ENCODE measurements at regions not wholly inside any gene's neighbourhood (a gene's known extent, or its start where the extent isn't known, plus 50 kb on each side); places are given as distances from the start of the nearest gene placed in this dataset.

- H4K91ac ChIP-seq (ENCODE audit: insufficient read depth, low read depth, low read length), result no peak overlapping the region
- no peak overlapping the region for H4K8ac ChIP-seq (ENCODE audit: low read depth in 2 of 2, low read length in 2 of 2)
- H3K9me1 ChIP-seq (ENCODE audit: insufficient read depth, low read length), result no peaks in the 10 kb centered on the region
- no peak overlapping the region for H3K18ac ChIP-seq (ENCODE audit: low read depth, low read length)
- DNase-seq (no peak), ATAC-seq (ENCODE audit: low read depth) (no peak)
- H2AK9ac ChIP-seq (replicated peaks; ENCODE audit: low read depth, low read length, poor library complexity), result no peak overlapping the region
- H2BK15ac ChIP-seq (ENCODE audit: low read depth, low read length), result no peak overlapping the region
- intact Hi-C loops (cut with micrococcal nuclease) (no loop called here), dilution Hi-C loops (cut with HindIII; ENCODE audit: low sequenced_read_pairs, unreplicated experiment) (no loop called here), in situ Hi-C loops (cut with MboI; ENCODE audit: low sequenced_read_pairs) (no loop called here)
- no peak overlapping the region for H2BK5ac ChIP-seq (ENCODE audit: low read depth, low read length, poor library complexity, severe bottlenecking)
- H2AFZ ChIP-seq (replicated peaks; ENCODE audit: low read length, poor library complexity), result no peak overlapping the region
- no peaks in the 10 kb centered on the region for H3K79me1 ChIP-seq (ENCODE audit: low read depth in 1 of 2, low read length in 2 of 2)
- no peak overlapping the region for H2AK5ac ChIP-seq (ENCODE audit: low read depth, low read length)
- no peak overlapping the region for H2BK120ac ChIP-seq (ENCODE audit: low read depth, low read length)
- peaks cover 12% of the 10 kb centered on the region for H3K9me3 ChIP-seq (ENCODE audit: control insufficient read depth, insufficient read depth, low read length)
- POLR2A ChIA-PET (ENCODE audit: unreplicated experiment), result no interaction called here
- WGBS, 2 experiments (ENCODE audit: extremely low coverage in 2 of 2, insufficient read length in 1 of 2), result no CpG with 5 or more reads among the region's 1 CpG
- no peak overlapping the region for H4K5ac ChIP-seq (ENCODE audit: low read depth, low read length)
- TF ChIP-seq CHD1 (IDR thresholded peaks at IDR 0.05; ENCODE audit: low read depth, low read length) (no peak), MXI1 (IDR thresholded peaks at IDR 0.05; ENCODE audit: borderline replicate concordance, low read depth, low read length) (no peak), ELK1 (IDR thresholded peaks at IDR 0.05; ENCODE audit: borderline replicate concordance, low read depth, low read length) (no peak), FOS (IDR thresholded peaks at IDR 0.05; ENCODE audit: low read depth, low read length) (no peak), BHLHE40 (IDR thresholded peaks at IDR 0.05; ENCODE audit: low read depth, low read length) (no peak)
- H3K4me2 ChIP-seq (ENCODE audit: low read depth, low read length), result no peak overlapping the region
- H3K4ac ChIP-seq (ENCODE audit: low read depth, low read length), result no peak overlapping the region
- no peak overlapping the region for H2BK20ac ChIP-seq (ENCODE audit: low read depth, low read length)
- no peak overlapping the region for H3K9ac ChIP-seq (ENCODE audit: low read depth, low read length)
- no peaks in the 10 kb centered on the region for H3K36me3 ChIP-seq (ENCODE audit: control insufficient read depth, insufficient read depth, low read length)
- no peak overlapping the region for H3K23ac ChIP-seq (ENCODE audit: low read depth, low read length)
- CTCF ChIA-PET, result no interaction called here
- no peak overlapping the region for H3K4me3 ChIP-seq (ENCODE audit: insufficient read depth, low read depth, low read length)
- no TSS peak for BruUV-seq (replicated peaks)
- H3K56ac ChIP-seq (ENCODE audit: extremely low read depth, insufficient read depth, low read length), result no peak overlapping the region
- H3K14ac ChIP-seq (replicated peaks; ENCODE audit: low read depth, low read length), result no peak overlapping the region
- no peaks in the 10 kb centered on the region for H3K27me3 ChIP-seq (ENCODE audit: control insufficient read depth, insufficient read depth, low read length)
- H3K27ac ChIP-seq (ENCODE audit: insufficient read depth, low read length), result no peak overlapping the region
- no peaks in the 10 kb centered on the region for H3K4me1 ChIP-seq (ENCODE audit: control insufficient read depth, insufficient read depth, low read length)
- H4K20me1 ChIP-seq (ENCODE audit: insufficient read depth, low read length), result no peaks in the 10 kb centered on the region
Observed at GRCh38 chr5:110195288-110195687, 505.6 kb downstream of the MAN2A1 start.

Measured in IMR-90 (cell line).